Osteoblast (primary cell): ENCODE measurements at regions not wholly inside any gene's neighbourhood (a gene's known extent, or its start where the extent isn't known, plus 50 kb on each side); places are given as distances from the start of the nearest gene placed in this dataset.

Source experiments
- DNase-seq: peaks from one replicate; pipeline ENCODE4 v3.0.0; 2011; ENCODE audit warnings: low spot score, mixed read lengths; ENCODE audit not compliant: insufficient read length; ENCODE audit errors: missing footprints
- H2AFZ ChIP-seq: 2 replicates; pipeline ENCODE4 v1.6.0; 2011; ENCODE audit warnings: mild to moderate bottlenecking, low read length
- H3K27ac ChIP-seq: 2 replicates; pipeline ENCODE4 v1.5.1; 2011; ENCODE audit warnings: mild to moderate bottlenecking, low read depth, low read length, moderate library complexity
- H3K27me3 ChIP-seq: 2 replicates; pipeline ENCODE4 v1.6.0; 2012; ENCODE audit warnings: mild to moderate bottlenecking, control low read depth, inconsistent platforms, low read length, moderate library complexity; ENCODE audit not compliant: insufficient read depth
- H3K36me3 ChIP-seq: 2 replicates; pipeline ENCODE4 v1.5.1; 2011; ENCODE audit warnings: mild to moderate bottlenecking, low read length, control low read depth, moderate library complexity; ENCODE audit not compliant: insufficient read depth
- H3K4me1 ChIP-seq: 2 replicates; pipeline ENCODE4 v1.5.1; 2011; ENCODE audit warnings: mild to moderate bottlenecking, low read length, control low read depth, moderate library complexity; ENCODE audit not compliant: insufficient read depth
- H3K4me2 ChIP-seq: 2 replicates; pipeline ENCODE4 v1.6.0; 2011; ENCODE audit warnings: mild to moderate bottlenecking, low read length; ENCODE audit not compliant: insufficient read depth
- H3K4me3 ChIP-seq: fragments of 200-600 bp; sonication (generic); 3 replicates; pipeline ENCODE4 v1.5.1; 2012; ENCODE audit warnings: mild to moderate bottlenecking, low read length, inconsistent platforms; ENCODE audit not compliant: insufficient read depth
- H3K79me2 ChIP-seq: 2 replicates; pipeline ENCODE4 v1.6.0; 2012; ENCODE audit warnings: mild to moderate bottlenecking, low read length, control low read depth, inconsistent platforms; ENCODE audit not compliant: insufficient read depth
- H3K9me3 ChIP-seq: 2 replicates; pipeline ENCODE4 v1.5.1; 2011; ENCODE audit warnings: low read depth, low read length, control low read depth
- H4K20me1 ChIP-seq: 2 replicates; pipeline ENCODE4 v1.6.0; 2012; ENCODE audit warnings: mild to moderate bottlenecking, low read length, control low read depth; ENCODE audit not compliant: insufficient read depth
- CTCF ChIP-seq: IDR thresholded peaks from 2 replicates; pipeline ENCODE4 v1.5.1; 2011; ENCODE audit warnings: mild to moderate bottlenecking, low read depth, low read length, moderate library complexity; ENCODE audit errors: extremely low read depth

DNA sequence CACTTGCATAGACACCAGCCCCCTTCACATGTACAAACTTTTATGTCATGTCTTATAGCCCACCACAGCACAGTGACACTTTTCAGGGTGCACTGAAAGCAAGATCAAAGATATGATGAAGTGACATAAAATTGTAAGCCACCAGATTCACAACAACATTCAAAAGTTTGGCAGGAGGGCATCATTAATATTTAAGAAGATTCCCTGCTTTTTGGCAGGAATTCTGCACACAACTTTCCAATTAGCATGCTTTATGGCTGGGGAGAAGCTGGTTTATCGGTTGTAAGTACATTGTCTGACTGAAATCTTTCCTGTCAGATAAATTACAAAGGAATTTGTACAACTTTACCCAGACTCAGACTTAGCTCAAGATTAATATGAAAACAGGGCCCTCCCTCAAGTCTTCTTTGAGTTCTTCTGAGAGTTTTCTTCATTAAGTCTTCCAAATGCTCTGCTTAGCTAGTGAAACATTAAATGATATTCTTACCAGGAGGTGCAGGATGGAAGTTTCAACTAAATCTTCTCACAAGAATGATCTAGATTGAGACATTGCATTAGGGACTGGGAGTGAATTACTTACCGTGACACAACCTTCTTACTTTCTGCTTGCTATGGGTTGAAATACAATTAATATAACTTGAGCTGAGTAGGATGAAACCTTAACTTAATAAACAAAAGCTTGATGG lies 523.8 kb downstream of the PPARGC1A start:
- H3K4me3 ChIP-seq: no peak overlapping the region
- H2AFZ ChIP-seq: no peak overlapping the region
- H3K9me3 ChIP-seq: peaks cover 1% of the 10 kb centered on the region
- H3K4me2 ChIP-seq: no peak overlapping the region
- H4K20me1 ChIP-seq: no peaks in the 10 kb centered on the region
- H3K79me2 ChIP-seq: no peaks in the 10 kb centered on the region
- no peaks in the 10 kb centered on the region for H3K27me3 ChIP-seq
- no peak for TF ChIP-seq CTCF
- H3K36me3 ChIP-seq: no peaks in the 10 kb centered on the region
- no peaks in the 10 kb centered on the region for H3K4me1 ChIP-seq
- H3K27ac ChIP-seq: no peak overlapping the region
- no peak for DNase-seq

DNA sequence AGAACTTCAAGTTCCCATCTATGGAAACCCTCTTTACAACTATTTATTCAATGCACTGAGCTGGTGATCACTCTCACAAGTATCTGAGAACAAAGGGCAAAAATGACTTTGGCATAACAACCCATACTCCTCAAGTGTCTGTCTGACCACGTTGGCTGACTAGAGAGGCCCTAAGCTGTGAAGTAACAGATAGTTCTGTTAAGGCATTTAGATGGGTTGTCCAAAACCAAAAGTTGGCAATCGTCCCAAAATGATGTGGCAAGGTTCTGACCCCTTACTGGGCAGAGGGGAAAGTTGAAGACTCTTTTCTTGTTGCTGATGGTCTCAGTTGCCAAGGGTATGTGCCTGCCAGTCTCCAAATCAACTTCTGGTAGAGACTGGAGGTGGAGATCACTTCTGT lies 524.8 kb downstream of the PPARGC1A start:
- Histone ChIP-seq H3K27me3 (no peaks in the 10 kb centered on the region), H3K4me2 (no peak overlapping the region), H3K79me2 (no peaks in the 10 kb centered on the region), H3K4me3 (no peak overlapping the region), H4K20me1 (no peaks in the 10 kb centered on the region), H2AFZ (no peak overlapping the region), H3K36me3 (no peaks in the 10 kb centered on the region), H3K27ac (no peak overlapping the region), H3K4me1 (no peaks in the 10 kb centered on the region), H3K9me3 (peaks cover 1% of the 10 kb centered on the region)
- no peak for DNase-seq
- no peak for TF ChIP-seq CTCF

DNA sequence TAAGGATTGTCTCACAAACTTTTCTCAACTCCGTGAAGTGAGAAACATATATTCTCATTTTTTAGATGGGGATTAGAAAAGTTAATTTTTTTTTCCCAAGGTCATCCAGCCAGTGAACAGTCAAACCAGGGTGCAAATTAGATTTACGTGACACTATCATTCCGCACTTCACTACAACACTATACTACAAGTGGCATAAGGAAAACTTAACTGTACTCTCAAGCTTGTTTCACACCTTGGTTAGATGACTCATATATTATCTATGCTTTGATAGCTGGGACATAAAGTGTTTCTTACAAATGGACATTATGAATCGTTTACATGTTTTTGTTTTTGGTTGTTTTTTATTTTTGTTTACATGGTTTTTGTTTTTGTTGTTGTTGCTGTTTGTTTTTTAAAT lies 525.7 kb downstream of the PPARGC1A start:
- no peaks in the 10 kb centered on the region for H3K79me2 ChIP-seq
- H3K4me2 ChIP-seq: no peak overlapping the region
- H3K9me3 ChIP-seq: peaks cover 1% of the 10 kb centered on the region
- TF ChIP-seq CTCF: no peak
- H3K4me1 ChIP-seq: no peaks in the 10 kb centered on the region
- no peaks in the 10 kb centered on the region for H3K27me3 ChIP-seq
- no peak overlapping the region for H3K4me3 ChIP-seq
- no peaks in the 10 kb centered on the region for H3K36me3 ChIP-seq
- DNase-seq: no peak
- no peaks in the 10 kb centered on the region for H4K20me1 ChIP-seq
- no peak overlapping the region for H2AFZ ChIP-seq
- H3K27ac ChIP-seq: no peak overlapping the region

DNA sequence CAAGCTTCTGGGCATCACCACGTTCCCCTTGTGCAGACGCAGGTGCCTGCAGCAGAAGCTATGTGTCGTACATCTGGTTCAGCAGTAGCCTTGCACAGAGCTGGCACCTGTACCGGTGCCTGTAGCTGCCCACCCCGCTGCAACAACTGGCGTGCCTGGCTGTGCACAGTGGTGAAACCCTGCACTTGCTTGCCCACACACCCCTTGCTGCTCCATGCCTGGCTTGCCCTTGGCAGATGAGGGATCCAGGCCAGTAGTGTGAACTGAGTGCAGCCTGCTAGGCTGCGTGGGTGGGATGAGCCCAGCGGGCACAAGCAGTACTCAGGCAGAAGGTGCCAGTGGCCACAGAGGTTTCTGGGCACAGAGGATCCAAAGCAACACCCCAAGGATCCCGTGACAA lies 528.4 kb downstream of the PPARGC1A start:
- Histone ChIP-seq H3K4me2 (no peak overlapping the region), H3K4me1 (no peaks in the 10 kb centered on the region), H3K27me3 (no peaks in the 10 kb centered on the region), H3K4me3 (no peak overlapping the region), H3K27ac (no peak overlapping the region), H3K9me3 (no peaks in the 10 kb centered on the region), H2AFZ (no peak overlapping the region), H4K20me1 (no peaks in the 10 kb centered on the region), H3K79me2 (no peaks in the 10 kb centered on the region), H3K36me3 (no peaks in the 10 kb centered on the region)
- TF ChIP-seq CTCF: no peak
- DNase-seq: no peak
